HG03196 (cell line): ENCODE measurements at regions not wholly inside any gene's neighbourhood (a gene's known extent, or its start where the extent isn't known, plus 50 kb on each side); places are given as distances from the start of the nearest gene placed in this dataset.

Experiments
- ATAC-seq: cut with Tn5 transposase; IDR thresholded peaks from one replicate; pipeline ENCODE4 v1.9.1; 2021; ENCODE audit not compliant: unreplicated experiment

GRCh38 chr2:49515996-49516782 is 361.9 kb upstream of the FSHR start:
- ATAC-seq: no peak

DNA sequence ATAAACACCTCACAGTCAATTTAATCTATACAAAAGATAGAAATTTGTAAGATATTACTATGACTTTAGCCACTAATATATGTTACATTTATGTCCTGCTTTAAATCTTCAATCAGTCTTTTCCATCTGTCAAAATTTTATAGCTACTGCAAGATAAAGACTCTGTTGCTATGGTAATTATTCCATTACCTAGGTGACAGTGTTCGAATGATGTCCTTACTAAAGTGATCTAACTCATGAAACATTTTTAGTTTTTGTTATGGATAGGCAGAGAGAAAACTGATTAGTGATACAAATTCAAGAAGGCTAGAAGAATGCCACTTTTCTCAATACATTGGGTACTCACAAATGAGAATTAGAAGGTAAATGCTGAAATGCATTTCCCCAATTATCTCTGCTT is 359.9 kb upstream of the FSHR start:
- ATAC-seq: no peak

DNA sequence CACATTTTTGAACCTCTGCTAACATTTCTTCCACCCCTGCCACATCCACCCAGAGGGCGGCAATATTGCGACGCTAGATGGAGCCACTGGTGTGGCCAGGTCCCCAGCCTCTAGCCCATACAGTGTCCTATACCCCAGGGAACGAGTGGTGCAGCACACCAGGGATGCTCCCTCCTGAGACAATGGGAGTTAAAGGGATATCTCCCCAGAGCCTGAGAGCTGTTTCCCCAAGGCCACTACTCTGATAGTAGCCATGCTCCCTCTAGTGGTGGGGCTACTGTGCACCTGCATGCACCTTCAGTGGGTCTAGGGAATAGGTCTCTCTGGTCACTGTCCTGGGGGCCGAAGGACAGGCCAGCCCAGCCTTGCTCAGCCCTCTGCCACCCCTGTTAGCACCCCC is 336.4 kb upstream of the FSHR start:
- ATAC-seq: peak; percentile 56

DNA sequence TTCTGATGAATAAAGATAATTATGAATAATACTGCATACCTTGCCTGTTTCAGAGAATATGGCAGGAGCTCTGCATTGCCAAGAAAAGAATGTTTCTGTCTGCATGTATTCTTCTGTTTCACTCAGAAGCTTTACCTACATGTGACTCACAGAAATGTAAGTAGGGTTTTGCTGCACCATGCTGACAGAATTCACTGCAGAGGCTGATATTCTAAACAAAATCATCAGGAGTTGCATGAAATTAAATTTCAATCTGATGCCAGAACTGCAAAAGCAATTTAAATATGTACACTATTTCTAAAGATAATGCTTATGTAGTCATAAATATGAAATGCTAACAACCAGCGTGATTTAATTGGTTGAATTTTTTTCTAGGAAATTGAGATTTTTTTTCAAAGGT is 332.8 kb upstream of the FSHR start:
- no peak for ATAC-seq

GRCh38 chr2:49480520-49480919 is 326.2 kb upstream of the FSHR start:
- ATAC-seq: no peak

DNA sequence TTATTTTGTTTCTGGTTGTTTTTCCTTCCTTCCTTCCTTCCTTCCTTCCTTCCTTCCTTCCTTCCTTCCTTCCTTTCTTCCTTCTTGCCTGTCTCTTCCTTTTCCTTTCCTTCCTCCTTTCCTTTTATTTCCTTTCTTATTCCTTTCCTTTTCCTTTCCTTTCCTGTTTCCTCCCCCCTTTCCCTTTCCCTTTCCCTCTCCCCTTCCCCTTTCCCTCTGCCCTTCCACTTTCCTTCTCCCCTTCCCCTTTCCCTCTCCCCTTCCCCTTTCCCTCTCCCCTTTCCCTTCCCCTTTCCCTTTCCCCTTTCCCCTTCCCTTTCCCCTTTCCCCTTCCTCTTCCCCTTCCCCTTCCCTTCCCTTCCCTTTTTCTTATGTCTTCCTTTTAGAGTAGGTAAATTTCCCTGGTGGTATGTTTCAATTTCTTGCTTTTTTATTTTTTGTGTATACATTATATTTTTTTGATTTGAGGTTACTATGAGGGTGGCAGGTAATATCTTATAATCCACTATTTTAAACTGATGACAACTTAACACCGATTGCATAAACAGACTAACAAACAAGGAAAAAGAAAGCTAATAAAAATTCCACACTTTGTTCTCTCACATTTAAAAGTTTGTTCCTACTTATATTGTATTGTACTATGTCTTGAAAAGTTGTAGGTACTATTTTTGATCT is 311.0 kb upstream of the FSHR start:
- ATAC-seq: no peak

DNA sequence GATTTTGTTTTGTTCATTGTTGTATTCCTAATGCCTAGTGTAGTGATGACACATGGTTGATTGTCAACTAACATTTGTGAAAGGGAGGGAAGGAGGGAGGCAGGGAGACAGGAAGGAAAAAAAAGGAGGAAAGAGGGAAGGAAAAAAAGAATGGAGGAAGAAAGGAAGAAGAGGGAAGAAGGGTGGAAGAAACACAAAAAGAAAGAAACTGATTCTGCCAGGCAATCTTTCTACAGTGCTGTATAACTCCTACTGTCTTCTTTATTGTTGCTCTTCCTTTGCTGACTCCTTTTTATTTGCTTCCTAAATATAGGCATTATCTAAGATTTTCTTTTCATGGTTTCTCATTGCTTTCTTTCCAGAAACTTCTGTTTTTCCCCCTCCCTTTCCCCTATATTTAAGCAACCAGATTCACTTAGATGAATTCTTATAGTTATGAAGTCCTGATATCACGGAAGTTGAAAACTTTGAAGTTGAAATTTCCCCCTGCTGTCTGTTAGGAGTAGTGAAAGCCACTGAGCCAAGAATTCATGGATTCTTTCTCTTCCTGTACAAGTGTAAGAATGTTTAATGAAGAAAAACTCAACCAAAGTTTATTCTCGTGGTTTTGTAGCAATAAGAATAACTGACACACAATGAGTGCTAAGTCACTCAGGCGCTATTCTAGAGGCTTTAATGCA is 305.1 kb upstream of the FSHR start:
- no peak for ATAC-seq

- ATAC-seq: no peak
Measured at GRCh38 chr2:49444005-49444404, 289.7 kb upstream of the FSHR start.

- ATAC-seq: no peak
Measured at GRCh38 chr2:49426996-49427395, 272.7 kb upstream of the FSHR start.

DNA sequence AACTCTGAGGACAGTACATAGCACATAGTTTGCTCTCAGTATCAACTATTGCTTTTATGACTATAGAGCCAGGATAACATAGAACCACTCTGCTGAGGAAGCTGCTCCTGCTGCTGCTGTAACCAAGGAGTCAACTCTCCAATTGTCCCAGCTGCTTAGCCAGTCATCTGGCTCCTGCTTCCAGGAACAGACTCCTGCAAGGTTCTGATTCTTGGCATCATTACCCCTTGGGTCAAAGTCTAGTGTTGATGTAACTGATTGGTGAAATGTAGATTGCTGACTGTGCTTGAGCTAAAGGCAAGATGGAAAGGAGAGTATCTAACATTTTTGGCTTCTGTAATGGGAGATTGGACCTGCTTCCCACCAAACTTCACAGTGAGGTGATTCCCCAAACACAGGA is 261.9 kb upstream of the FSHR start:
- ATAC-seq: no peak

GRCh38 chr2:49404108-49404507 is 249.8 kb upstream of the FSHR start:
- ATAC-seq: no peak

GRCh38 chr2:49403637-49404036 is 249.3 kb upstream of the FSHR start:
- ATAC-seq: no peak

DNA sequence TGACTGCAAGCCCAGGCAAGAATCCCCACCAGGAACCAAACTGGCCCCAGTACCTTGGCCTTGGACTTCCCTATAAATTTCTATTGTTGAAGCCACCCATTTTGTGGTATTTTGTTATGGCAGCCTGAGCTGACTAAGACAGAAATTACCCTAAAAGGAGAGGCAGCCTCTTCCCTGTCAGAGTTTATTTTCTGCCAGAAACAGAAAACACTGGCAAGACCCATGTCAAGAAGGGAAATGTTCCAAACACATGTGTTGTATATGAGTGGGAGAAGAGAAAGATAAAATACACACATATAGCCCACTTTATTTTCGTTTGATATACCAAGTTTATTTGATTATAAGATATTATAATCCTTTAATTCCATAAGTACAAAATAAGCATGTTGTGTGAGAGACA is 225.1 kb upstream of the FSHR start:
- no peak for ATAC-seq

GRCh38 chr2:49371128-49371701 is 216.9 kb upstream of the FSHR start:
- no peak for ATAC-seq

- no peak for ATAC-seq
Measured at GRCh38 chr2:49369650-49370049, 215.3 kb upstream of the FSHR start.

- no peak for ATAC-seq
Measured at GRCh38 chr2:49369101-49369500, 214.8 kb upstream of the FSHR start.

DNA sequence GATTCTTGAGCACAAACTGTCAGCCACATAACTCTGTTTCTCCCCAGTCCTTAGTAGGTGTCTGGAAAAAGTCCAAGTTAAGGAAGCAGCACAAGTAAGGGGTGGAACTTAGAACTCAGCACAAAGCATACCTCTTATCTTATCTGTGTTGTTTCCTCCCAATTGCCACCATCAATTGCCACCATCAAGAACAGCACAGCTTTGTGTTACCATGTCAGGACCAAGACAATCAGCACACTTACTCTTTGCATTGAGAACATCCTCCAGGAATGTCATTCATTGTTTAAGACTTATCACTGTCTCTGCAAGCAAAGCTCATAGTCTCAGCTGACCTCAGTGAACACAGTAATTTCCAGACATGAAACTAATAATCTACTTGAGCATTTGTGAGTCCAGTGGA is 212.7 kb upstream of the FSHR start:
- ATAC-seq: no peak

DNA sequence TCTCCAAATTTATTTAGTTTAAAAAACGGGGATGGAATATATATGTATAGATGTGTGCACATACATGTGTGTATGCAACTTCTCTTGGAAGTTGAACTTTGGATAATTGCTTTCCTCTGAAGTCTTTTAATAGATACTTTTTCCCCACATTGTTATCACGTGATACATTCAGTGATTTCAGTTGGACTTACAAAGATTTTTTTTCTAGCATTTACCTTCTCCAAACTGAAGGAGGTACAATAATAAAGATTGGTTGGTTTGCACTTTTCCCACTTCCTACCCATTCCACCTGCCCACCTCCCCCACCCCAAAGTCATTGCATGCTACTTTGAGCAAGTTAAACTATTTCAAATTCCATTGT is 206.1 kb upstream of the FSHR start:
- no peak for ATAC-seq

DNA sequence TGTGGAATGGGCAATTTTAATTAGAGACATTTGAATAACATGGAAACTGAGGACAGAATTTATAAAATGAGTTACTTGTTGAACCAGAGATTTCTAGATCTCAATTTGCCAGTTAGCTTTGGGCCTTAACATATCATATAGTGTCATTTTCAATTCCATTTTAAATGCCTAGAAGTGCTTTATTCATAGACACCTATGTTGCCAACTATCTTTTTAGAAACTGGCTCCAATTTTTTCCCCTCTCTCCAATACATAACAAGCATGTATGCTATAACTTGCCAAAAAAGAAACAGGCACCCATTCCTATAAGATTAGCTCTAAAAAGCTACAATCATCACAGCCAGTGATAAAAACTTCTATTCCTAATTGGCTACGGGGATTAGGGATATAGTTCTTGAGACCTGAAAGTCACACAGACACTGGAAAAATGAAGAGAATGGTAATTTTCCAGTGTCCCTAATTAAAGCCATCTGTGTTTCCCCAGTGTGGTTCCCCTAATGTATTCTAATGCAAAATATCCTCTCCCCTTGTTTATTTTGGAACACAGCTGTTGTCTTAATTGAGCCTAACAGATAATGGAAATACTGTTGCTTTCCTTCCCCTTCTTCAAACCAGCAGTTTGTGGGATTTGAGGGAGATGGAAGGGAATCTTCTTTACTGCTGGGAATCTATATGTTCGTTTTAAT is 205.5 kb upstream of the FSHR start:
- ATAC-seq: no peak

DNA sequence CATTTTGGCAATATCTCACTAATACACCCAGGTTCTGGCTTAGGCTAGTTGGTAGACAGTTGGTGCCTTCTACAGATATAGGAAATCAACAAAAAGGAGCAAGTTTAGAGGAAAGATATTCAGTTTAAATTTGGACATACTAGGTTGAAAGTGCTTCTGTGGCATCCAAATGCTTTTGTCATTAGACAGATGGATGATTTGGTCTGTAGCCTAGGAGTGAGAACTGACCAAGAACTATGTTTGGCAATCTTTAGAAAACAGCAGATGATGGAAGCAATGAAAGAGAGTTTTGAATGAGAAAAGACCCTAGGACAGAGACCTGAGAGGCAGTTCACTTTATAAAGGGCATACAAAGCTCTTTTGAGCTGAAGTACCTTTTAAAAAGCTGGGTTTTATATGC is 201.3 kb upstream of the FSHR start:
- ATAC-seq: no peak

DNA sequence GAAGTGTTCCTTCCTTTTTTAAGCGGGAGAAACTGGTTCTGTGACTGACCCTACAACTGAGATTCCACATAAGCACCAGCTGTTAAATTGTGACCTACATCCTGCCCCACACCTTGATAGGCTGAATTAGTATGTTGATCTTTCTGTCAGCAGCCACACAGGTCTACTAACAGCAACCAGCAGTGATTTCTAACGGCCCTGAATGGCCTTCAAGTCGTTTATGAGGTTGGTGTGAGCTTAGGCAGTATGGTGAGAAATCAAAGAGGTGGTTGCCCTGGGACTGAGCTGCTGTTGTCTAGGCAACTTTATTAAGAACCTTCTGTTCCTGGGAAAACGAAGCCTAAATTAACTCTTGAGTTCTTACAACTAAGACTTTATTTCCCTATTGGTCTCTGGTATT is 197.2 kb upstream of the FSHR start:
- ATAC-seq: no peak
